ENCODE measurements at regions not wholly inside any gene's neighbourhood (a gene's known extent, or its start where the extent isn't known, plus 50 kb on each side); places are given as distances from the start of the nearest gene placed in this dataset.

- TF ChIP-seq CTCF (IDR thresholded peaks at IDR 0.05; ENCODE audit: insufficient read depth, low read length), result no peak
Measured at GRCh38 chr2:21250673-21251072, 126.9 kb downstream of the TDRD15 start.

GRCh38 chr2:21251216-21251980 is 127.6 kb downstream of the TDRD15 start:
- no peak for DNase-seq (ENCODE audit: low read depth)
- no peak for TF ChIP-seq CTCF (IDR thresholded peaks at IDR 0.05; ENCODE audit: insufficient read depth, low read length)
- no peak overlapping the region for H3K4me3 ChIP-seq (ENCODE audit: low read depth, low read length)

More at GRCh38 chr2:21250673-21251072, 126.9 kb downstream of the TDRD15 start:
- no peak for DNase-seq (ENCODE audit: low read depth)
- H3K4me3 ChIP-seq (ENCODE audit: low read depth, low read length), result no peak overlapping the region

- no peak overlapping the region for H3K4me3 ChIP-seq (ENCODE audit: low read depth, low read length)
- no peak for DNase-seq (ENCODE audit: low read depth)
- no peak for TF ChIP-seq CTCF (IDR thresholded peaks at IDR 0.05; ENCODE audit: insufficient read depth, low read length)
Measured at GRCh38 chr2:21253311-21254027, 129.7 kb downstream of the TDRD15 start.

- TF ChIP-seq CTCF (IDR thresholded peaks at IDR 0.05; ENCODE audit: insufficient read depth, low read length), result no peak
- H3K4me3 ChIP-seq (ENCODE audit: low read depth, low read length), result no peak overlapping the region
- DNase-seq (ENCODE audit: low read depth), result no peak
Measured at GRCh38 chr2:21254170-21254965, 130.6 kb downstream of the TDRD15 start.

- no peak overlapping the region for H3K4me3 ChIP-seq (ENCODE audit: low read depth, low read length)
- DNase-seq (ENCODE audit: low read depth), result no peak
- no peak for TF ChIP-seq CTCF (IDR thresholded peaks at IDR 0.05; ENCODE audit: insufficient read depth, low read length)
Measured at GRCh38 chr2:21256006-21256405, 132.2 kb downstream of the TDRD15 start.

GRCh38 chr2:21257621-21258020 is 133.9 kb downstream of the TDRD15 start:
- H3K4me3 ChIP-seq (ENCODE audit: low read depth, low read length), result no peak overlapping the region
- DNase-seq (ENCODE audit: low read depth), result no peak
- TF ChIP-seq CTCF (IDR thresholded peaks at IDR 0.05; ENCODE audit: insufficient read depth, low read length), result no peak

Data from fibroblast of the aortic adventitia (primary cell).